Stomach smooth muscle (tissue), 2 donors: ENCODE measurements at regions not wholly inside any gene's neighbourhood (a gene's known extent, or its start where the extent isn't known, plus 50 kb on each side); places are given as distances from the start of the nearest gene placed in this dataset.
"Not testable (repeated sequence)": the region's sequence is repeated elsewhere in the genome, so short reads cannot be mapped to it uniquely, and the experiment has no call there.

Experiments used
- H3K27ac ChIP-seq: one replicate; pipeline ENCODE4 v1.7.0; 2013; ENCODE audit warnings: mild to moderate bottlenecking, low read length, inconsistent platforms
- H3K27me3 ChIP-seq, 2 donors: one replicate each; pipeline ENCODE4 v1.7.0; 2013; ENCODE audit warnings: low read length in 2 of 2; ENCODE audit not compliant: insufficient read depth in 2 of 2, control insufficient read depth in 1 of 2
- H3K36me3 ChIP-seq, 2 donors: one replicate each; pipeline ENCODE4 v1.7.0; 2013; ENCODE audit warnings: low read length in 2 of 2; ENCODE audit not compliant: control insufficient read depth in 2 of 2, insufficient read depth in 2 of 2
- H3K4me1 ChIP-seq: one replicate; pipeline ENCODE4 v1.7.0; 2013; ENCODE audit warnings: low read length; ENCODE audit not compliant: control insufficient read depth, insufficient read depth
- H3K4me3 ChIP-seq, 2 donors: one replicate each; pipeline ENCODE4 v1.7.0; 2013; ENCODE audit warnings: low read length in 2 of 2
- H3K9ac ChIP-seq, 2 donors: one replicate each; pipeline ENCODE4 v1.7.0; 2013; ENCODE audit warnings: low read length in 2 of 2, mild to moderate bottlenecking in 1 of 2
- H3K9me3 ChIP-seq, 2 donors: one replicate each; pipeline ENCODE4 v1.7.0; 2013; ENCODE audit warnings: low read length in 2 of 2; ENCODE audit not compliant: control insufficient read depth in 2 of 2
- donor health status: healthy.
- donor health status: Pancreatic carcinoma.

DNA sequence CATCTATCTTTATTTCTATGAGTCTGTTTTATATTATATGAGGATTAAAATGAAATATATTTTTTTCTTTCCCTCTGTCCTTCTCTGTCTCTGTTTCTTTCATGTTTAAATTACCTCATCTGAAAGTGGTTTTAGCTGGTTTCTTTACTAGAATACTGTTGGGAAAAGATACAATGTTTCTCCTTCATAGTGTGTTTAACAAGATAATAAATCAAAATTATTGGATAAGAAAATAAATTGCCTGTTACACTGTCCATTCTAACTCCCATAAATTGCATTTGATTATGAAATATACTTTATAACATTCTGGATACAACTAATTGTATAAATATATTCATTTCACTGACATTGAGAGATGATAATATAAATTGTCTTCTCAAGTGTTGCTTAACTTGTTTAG lies 1168.0 kb downstream of the PLA2G4A start:
- Histone ChIP-seq H3K9me3 (no peaks in the 10 kb centered on the region), H3K36me3 (no peaks in the 10 kb centered on the region), H3K4me3 (no peak overlapping the region), H3K27me3 (no peaks in the 10 kb centered on the region), H3K4me1 (no peaks in the 10 kb centered on the region), H3K27ac (no peak overlapping the region), H3K9ac (no peak overlapping the region)

DNA sequence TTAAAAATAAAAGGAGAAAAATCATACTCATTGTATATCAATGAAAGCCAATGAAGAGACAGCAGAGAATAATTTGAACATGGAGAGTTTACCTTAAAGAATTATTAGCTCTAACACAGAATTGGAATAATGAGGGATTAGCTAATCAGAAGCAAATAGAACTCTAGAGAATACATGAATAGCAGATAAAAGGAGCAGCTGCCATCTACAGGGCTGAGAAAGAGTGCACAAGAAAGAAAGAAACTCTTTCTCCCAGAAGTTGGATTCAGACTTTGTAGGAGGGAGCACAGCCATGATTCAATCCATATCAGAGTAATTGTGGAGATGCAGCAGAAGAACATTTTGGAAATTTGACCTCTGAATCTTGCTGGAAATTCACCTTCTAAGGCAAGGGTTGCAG lies 1171.2 kb downstream of the PLA2G4A start:
- H3K27me3 ChIP-seq, result no peaks in the 10 kb centered on the region
- no peak overlapping the region for H3K27ac ChIP-seq
- H3K9me3 ChIP-seq, result no peaks in the 10 kb centered on the region
- no peak overlapping the region for H3K9ac ChIP-seq
- no peaks in the 10 kb centered on the region for H3K4me1 ChIP-seq
- no peak overlapping the region for H3K4me3 ChIP-seq
- no peaks in the 10 kb centered on the region for H3K36me3 ChIP-seq

DNA sequence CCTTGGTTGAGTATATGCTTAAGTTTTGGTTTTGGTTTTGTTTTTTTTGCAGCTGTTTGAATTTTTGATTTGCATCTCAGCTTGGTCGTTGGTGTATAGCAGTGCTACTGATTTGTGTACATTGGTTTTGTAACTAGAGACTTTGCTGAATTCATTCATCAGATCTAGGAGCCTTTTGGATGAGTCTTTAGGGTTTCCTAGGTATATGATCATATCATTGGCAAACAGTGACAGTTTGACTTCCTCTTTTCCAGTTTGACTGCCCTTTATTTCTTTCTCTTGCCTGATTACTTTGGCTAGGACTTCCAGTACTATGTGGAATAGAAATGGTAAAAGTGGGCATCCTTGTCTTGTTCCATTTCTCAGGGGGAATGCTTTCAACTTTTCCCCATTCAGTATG lies 1174.9 kb downstream of the PLA2G4A start:
- not testable (repeated sequence) for H3K4me1 ChIP-seq, H3K27me3 ChIP-seq, H3K4me3 ChIP-seq, H3K27ac ChIP-seq, H3K36me3 ChIP-seq, H3K9ac ChIP-seq, H3K9me3 ChIP-seq

DNA sequence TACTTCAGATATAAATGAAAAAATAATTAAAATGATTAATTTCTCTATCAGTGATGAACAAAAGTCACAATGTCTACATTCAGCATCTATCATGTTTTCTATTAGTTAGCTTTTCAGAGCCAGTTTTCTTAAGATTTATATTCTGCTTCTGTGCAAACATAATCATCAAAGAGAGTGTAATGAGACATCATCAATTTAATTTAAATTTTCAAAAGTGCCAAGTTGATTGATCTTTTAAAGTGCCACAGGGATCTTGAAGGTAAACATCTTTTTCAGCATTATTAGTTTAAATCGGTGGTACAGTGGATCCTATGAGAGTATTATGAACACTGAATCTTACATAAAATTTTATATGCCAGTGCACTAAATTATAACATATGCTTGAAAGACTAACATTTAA lies 1176.1 kb downstream of the PLA2G4A start:
- H3K9me3 ChIP-seq, result no peaks in the 10 kb centered on the region
- no peak overlapping the region for H3K4me3 ChIP-seq
- no peaks in the 10 kb centered on the region for H3K27me3 ChIP-seq
- no peaks in the 10 kb centered on the region for H3K4me1 ChIP-seq
- no peaks in the 10 kb centered on the region for H3K36me3 ChIP-seq
- no peak overlapping the region for H3K9ac ChIP-seq
- H3K27ac ChIP-seq, result no peak overlapping the region

DNA sequence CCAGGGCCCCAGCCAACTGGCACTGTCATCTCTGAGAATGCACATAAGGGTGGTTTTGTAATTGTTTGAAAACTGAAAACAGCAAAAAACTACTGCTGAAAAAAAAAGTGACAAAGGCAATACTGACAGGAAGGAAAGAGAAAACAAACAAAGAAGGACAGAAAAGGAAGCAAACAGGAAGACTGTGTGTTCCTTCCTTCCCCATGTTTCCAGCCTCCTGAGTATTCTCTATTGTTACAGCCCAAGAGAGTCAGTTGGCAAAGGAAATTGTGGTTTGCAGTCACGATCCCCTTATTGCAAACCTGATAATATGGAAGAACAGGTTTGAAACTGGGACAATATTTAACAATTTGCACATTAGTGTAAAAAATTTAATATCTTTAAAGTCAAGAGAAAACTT lies 1177.6 kb downstream of the PLA2G4A start:
- no peaks in the 10 kb centered on the region for H3K4me1 ChIP-seq
- H3K27me3 ChIP-seq, result no peaks in the 10 kb centered on the region
- no peak overlapping the region for H3K27ac ChIP-seq
- no peak overlapping the region for H3K4me3 ChIP-seq
- H3K9me3 ChIP-seq, result no peaks in the 10 kb centered on the region
- H3K9ac ChIP-seq, result no peak overlapping the region
- no peaks in the 10 kb centered on the region for H3K36me3 ChIP-seq

DNA sequence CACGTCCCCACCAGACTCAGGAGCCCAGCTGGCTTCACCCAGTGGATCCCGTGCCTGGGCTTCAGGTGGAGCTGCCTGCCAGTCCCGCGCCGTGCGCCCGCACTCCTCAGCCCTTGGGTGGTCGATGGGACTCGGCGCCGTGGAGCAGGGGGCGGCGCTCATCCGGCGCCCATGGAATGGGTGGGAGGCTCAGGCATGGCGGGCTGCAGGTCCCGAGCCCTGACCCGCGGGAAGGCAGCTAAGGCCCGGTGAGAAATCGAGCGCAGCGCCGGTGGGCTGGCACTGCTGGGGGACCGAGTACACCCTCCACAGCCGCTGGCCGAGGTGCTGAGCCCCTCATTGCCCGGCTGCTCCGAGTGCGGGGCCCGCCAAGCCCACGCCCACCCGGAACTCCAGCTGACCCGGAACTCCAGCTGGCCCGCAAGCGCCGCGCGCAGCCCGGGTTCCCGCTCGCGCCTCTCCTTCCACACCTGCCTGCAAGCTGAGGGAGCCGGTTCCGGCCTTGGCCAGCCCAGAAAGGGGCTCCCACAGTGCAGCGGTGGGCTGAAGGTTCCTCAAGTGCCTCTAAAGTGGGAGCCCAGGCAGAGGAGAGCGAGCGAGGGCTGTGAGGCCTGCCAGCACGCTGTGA lies 1184.6 kb downstream of the PLA2G4A start:
- H3K27me3 ChIP-seq, H3K27ac ChIP-seq, H3K4me1 ChIP-seq, H3K9ac ChIP-seq, H3K4me3 ChIP-seq, H3K9me3 ChIP-seq, H3K36me3 ChIP-seq: not testable (repeated sequence)

DNA sequence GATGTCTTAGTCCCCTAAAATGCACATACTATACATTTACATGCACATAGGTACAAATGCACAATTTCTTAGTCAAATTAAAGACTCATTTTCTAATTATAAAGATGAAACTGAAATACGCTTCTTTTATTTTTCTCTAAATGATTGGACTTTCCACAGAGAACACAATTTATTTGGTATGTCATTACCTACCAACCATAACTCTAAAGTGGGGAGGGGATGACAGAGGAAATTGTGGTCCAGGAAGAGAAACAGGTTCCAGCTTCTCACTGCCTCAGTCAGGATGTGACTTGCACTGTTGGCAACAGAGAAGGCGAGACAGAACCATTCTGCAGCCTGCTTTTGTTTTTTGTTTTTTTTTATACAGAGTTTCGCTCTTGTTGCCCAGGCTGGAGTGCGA lies 1189.2 kb downstream of the PLA2G4A start:
- H3K4me1 ChIP-seq, result no peaks in the 10 kb centered on the region
- H3K4me3 ChIP-seq, result no peak overlapping the region
- H3K36me3 ChIP-seq, result no peaks in the 10 kb centered on the region
- no peaks in the 10 kb centered on the region for H3K27me3 ChIP-seq
- no peaks in the 10 kb centered on the region for H3K9me3 ChIP-seq
- no peak overlapping the region for H3K27ac ChIP-seq
- H3K9ac ChIP-seq, result no peak overlapping the region

DNA sequence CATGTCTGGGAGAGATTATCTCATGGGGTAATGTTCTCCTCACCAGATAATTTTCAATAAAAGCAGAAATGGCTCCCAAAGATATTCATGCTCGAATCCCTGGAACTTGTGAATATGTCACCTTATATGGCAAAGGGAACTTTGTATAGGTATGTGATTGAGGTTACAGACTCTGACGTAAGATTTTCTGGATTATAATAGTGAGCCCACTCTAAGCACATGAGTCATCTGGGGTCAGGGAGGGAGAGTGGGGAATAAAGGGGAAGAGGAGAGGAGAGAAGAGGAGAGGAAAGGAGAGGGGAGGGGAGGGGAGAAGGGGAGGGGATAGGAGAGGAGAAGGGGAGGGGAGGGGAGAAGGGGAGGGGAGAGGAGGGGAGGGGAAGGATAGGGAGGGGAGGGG lies 1193.9 kb downstream of the PLA2G4A start:
- Histone ChIP-seq H3K27ac (no peak overlapping the region), H3K27me3 (no peaks in the 10 kb centered on the region), H3K4me3 (no peak overlapping the region), H3K9ac (no peak overlapping the region), H3K4me1 (no peaks in the 10 kb centered on the region), H3K36me3 (no peaks in the 10 kb centered on the region), H3K9me3 (no peaks in the 10 kb centered on the region)

DNA sequence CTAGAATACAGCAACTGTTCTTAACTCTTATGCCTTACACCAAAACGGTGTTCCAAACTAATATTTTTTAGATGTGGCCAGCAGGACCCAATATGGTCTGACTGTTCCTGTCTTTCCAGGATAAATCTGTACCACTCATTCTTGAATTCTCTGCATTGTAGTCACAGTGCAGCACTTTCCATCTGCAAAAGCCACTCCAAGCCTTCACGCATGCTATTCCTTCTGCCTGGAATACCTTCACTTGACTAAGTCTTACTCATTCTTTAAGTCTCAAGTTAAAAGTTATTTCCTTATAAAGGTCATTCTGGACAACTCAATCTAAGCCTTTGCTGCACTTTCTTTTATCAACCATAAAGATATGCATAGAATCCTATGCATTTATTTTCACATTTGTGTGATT lies 1194.5 kb downstream of the PLA2G4A start:
- Histone ChIP-seq H3K9ac (no peak overlapping the region), H3K4me1 (no peaks in the 10 kb centered on the region), H3K4me3 (no peak overlapping the region), H3K27ac (no peak overlapping the region), H3K27me3 (no peaks in the 10 kb centered on the region), H3K9me3 (no peaks in the 10 kb centered on the region), H3K36me3 (no peaks in the 10 kb centered on the region)

DNA sequence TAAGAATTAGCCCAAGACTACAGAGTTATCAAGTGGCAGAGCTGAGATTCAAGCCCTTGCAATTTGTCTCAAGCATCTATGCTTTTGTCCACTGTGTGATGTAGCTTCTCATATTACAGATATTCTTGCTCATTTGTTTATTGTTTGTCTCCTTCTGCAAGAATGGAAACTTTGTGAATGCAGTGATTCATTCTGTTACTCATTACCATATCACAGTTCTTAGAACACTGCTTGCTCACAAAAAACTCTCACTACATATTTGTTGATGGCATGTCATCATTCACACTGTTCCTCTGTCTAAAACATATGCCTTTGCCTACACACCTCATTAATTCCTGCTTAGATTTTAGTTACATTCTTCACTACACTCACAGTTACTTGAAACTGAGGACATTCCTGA lies 1198.9 kb downstream of the PLA2G4A start:
- no peaks in the 10 kb centered on the region for H3K27me3 ChIP-seq
- no peak overlapping the region for H3K9ac ChIP-seq
- no peaks in the 10 kb centered on the region for H3K9me3 ChIP-seq
- H3K27ac ChIP-seq, result no peak overlapping the region
- no peaks in the 10 kb centered on the region for H3K36me3 ChIP-seq
- no peak overlapping the region for H3K4me3 ChIP-seq
- H3K4me1 ChIP-seq, result no peaks in the 10 kb centered on the region

DNA sequence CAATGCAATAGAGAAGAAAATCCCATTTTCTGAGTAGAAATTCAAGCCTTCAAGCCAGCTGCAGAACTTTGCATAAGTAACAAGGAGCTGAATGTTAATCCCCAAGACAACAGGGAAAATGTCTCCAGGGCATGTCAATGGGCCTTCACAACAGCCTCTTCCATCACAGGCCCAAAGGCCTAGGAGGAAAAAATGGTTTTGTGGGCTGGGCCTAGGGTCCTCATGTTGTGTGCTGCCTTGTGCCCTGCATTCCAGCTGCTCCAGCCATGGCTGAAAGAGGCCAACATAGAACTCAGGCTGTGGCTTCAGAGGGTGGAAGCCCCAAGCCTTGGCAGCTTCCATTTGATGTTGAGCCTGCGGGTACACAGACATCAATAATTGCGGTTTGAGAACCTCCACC lies 1208.8 kb downstream of the PLA2G4A start:
- not testable (repeated sequence) for H3K9ac ChIP-seq, H3K36me3 ChIP-seq, H3K27ac ChIP-seq, H3K9me3 ChIP-seq, H3K4me1 ChIP-seq, H3K4me3 ChIP-seq, H3K27me3 ChIP-seq
